ENCODE measurements at regions not wholly inside any gene's neighbourhood (a gene's known extent, or its start where the extent isn't known, plus 50 kb on each side); places are given as distances from the start of the nearest gene placed in this dataset.

- TF ChIP-seq POLR2A (IDR thresholded peaks at IDR 0.05; ENCODE audit: low read length) = no peak
- TF ChIP-seq GATA1 (IDR thresholded peaks at IDR 0.05; ENCODE audit: low read depth, low read length) = no peak
Observed at GRCh38 chr9:29389421-29389820, 1816.1 kb upstream of the C9orf72 start.

Measured in erythroblast (primary cell).